GM12864 (cell line): ENCODE measurements at regions not wholly inside any gene's neighbourhood (a gene's known extent, or its start where the extent isn't known, plus 50 kb on each side); places are given as distances from the start of the nearest gene placed in this dataset.

ENCODE experiments used
- DNase-seq: peaks from one replicate; pipeline ENCODE4 v3.0.0-alpha.2; 2011; ENCODE audit warnings: low read depth
- H3K4me3 ChIP-seq: 2 replicates; pipeline ENCODE4 v1.5.1; 2011; ENCODE audit warnings: mild to moderate bottlenecking, low read depth, low read length, control low read depth
- TF ChIP-seq, protein P1 (sequence below): IDR thresholded peaks from 2 replicates; pipeline ENCODE4 v1.5.1; 2011; ENCODE audit warnings: low read depth, mild to moderate bottlenecking, moderate library complexity, low read length, control low read depth, inconsistent platforms; ENCODE audit errors: missing control alignments

- TF ChIP-seq, protein P1, sequence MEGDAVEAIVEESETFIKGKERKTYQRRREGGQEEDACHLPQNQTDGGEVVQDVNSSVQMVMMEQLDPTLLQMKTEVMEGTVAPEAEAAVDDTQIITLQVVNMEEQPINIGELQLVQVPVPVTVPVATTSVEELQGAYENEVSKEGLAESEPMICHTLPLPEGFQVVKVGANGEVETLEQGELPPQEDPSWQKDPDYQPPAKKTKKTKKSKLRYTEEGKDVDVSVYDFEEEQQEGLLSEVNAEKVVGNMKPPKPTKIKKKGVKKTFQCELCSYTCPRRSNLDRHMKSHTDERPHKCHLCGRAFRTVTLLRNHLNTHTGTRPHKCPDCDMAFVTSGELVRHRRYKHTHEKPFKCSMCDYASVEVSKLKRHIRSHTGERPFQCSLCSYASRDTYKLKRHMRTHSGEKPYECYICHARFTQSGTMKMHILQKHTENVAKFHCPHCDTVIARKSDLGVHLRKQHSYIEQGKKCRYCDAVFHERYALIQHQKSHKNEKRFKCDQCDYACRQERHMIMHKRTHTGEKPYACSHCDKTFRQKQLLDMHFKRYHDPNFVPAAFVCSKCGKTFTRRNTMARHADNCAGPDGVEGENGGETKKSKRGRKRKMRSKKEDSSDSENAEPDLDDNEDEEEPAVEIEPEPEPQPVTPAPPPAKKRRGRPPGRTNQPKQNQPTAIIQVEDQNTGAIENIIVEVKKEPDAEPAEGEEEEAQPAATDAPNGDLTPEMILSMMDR, result no peak
- H3K4me3 ChIP-seq, result no peak overlapping the region
- DNase-seq, result no peak
Measured at GRCh38 chr5:112637343-112637742, 100.3 kb upstream of the APC start.

GRCh38 chr5:112640546-112640945 is 97.1 kb upstream of the APC start:
- DNase-seq, result no peak
- TF ChIP-seq, protein P1, result no peak
- H3K4me3 ChIP-seq, result no peak overlapping the region

GRCh38 chr5:112641515-112642110 is 96.1 kb upstream of the APC start:
- H3K4me3 ChIP-seq, result no peak overlapping the region
- no peak for DNase-seq
- TF ChIP-seq, protein P1, result no peak

DNA sequence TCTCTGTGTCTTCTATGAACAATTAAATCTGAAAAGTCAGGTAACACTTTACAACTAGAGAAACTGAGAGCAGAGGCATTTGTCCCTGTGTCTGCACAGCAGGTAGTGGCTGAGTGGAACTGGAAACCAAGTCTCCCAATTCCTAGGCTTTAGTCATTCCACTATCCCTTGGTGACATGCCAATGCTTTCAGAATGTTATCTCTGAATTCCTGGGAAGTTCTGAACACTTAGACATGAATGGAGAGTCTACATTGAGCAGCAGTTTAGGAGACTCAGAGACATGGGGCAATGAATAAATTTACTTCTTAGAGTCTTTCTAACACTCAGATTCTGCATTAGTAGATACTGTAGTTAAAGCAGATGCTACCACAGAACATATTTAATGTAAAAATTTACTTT is 94.8 kb upstream of the APC start:
- TF ChIP-seq, protein P1, result no peak
- no peak overlapping the region for H3K4me3 ChIP-seq
- DNase-seq, result no peak

GRCh38 chr5:112643339-112643971 is 94.2 kb upstream of the APC start:
- TF ChIP-seq, protein P1, result no peak
- H3K4me3 ChIP-seq, result no peak overlapping the region
- no peak for DNase-seq

DNA sequence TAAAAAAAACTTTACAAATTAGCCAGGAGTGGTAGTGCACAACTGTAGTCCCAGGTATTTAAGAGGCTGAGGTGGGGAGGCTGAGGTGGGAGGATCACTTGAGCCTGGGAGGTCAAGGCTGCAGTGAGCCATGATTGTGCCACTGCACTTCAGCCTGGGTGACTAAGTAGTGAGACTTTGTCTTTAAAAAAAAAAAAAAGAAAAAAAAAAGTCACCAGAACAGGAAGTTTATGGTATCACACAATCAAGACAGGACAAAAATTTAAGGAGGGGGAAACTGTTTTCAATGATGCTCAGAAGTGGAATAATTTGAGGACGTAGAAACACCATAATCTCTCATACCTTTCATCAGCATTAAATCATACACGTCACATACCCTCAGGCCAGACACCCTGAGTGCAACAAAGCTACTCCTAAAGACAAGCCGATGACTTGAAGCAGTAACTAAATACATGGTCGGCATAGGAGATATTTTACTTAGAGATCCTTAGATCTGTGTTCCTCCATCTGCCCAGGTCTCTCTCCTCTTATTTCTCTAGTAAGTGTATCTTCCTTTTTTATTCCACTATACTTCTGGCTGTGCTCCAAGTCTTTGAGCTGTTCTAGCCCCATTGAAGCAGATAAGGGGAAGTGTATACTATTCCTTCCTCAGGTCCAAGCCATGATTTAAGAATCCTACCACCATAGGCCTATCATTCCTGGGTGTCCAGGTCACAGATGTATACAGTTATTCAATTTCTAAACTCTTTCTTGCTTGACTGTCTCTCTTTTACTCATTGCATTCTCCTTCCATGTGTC is 91.3 kb upstream of the APC start:
- no peak for DNase-seq
- H3K4me3 ChIP-seq, result no peak overlapping the region
- TF ChIP-seq, protein P1, result no peak

GRCh38 chr5:112647428-112647827 is 90.3 kb upstream of the APC start:
- DNase-seq, result no peak

More at GRCh38 chr5:112647428-112647827, 90.3 kb upstream of the APC start:
- H3K4me3 ChIP-seq, result no peak overlapping the region
- TF ChIP-seq, protein P1, result no peak
